ENCODE measurements at regions not wholly inside any gene's neighbourhood (a gene's known extent, or its start where the extent isn't known, plus 50 kb on each side); places are given as distances from the start of the nearest gene placed in this dataset.

DNA sequence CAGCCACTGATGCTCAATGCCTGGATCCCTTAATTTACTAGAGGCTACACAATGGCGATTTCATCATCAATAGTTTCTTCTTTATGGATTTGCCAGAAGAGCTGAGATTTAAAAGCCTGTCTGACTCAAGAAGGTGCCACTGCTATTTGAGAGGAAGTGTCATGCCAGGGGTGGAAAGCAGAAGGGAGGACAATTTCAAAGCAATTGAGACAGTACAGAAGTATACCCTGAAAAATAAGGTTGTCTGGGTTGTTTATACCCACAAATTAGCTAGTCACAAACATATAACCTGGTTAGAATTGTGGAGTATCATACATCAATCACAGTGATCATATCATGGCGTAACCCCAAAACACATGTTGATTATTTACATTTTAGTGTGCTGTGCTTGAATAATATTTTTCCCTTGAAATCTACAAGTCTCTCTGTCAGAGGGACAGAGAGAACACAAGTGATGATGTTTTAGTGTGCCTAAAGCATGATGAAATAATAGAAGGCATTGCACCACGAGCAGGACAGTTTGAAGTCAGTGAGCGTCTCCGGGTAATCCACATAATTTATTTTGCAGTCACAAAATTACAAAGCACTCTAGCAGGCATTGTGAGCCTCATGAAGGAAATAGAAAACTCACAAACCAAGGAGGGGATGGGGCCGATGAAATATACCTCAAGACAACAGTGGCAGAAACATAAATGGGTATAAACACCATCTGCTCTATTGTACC, 312.2 kb upstream of the SPRED2 start:
- no peak overlapping the region for H3K9ac ChIP-seq (ENCODE audit: insufficient read depth, low read depth, low read length)
- FAIRE-seq: no peak
- H2AFZ ChIP-seq (ENCODE audit: low read length): no peak overlapping the region
- no peaks in the 10 kb centered on the region for H3K79me2 ChIP-seq (ENCODE audit: insufficient read depth, low read length)
- H3K27me3 ChIP-seq (ENCODE audit: control insufficient read depth in 1 of 2, insufficient read depth in 2 of 2, low read length in 2 of 2): no peaks in the 10 kb centered on the region
- no peak overlapping the region for H3K27ac ChIP-seq (ENCODE audit: extremely low read length, insufficient read depth, low read length)
- no peak overlapping the region for H3K4me3 ChIP-seq (replicated peaks in 1 of 3; ENCODE audit: insufficient read depth in 1 of 3, low read depth in 2 of 3, low read length in 3 of 3)
- BruUV-seq (replicated peaks): no TSS peak
- no peaks in the 10 kb centered on the region for H4K20me1 ChIP-seq (ENCODE audit: insufficient read depth, low read length)
- TF ChIP-seq, protein P1, sequence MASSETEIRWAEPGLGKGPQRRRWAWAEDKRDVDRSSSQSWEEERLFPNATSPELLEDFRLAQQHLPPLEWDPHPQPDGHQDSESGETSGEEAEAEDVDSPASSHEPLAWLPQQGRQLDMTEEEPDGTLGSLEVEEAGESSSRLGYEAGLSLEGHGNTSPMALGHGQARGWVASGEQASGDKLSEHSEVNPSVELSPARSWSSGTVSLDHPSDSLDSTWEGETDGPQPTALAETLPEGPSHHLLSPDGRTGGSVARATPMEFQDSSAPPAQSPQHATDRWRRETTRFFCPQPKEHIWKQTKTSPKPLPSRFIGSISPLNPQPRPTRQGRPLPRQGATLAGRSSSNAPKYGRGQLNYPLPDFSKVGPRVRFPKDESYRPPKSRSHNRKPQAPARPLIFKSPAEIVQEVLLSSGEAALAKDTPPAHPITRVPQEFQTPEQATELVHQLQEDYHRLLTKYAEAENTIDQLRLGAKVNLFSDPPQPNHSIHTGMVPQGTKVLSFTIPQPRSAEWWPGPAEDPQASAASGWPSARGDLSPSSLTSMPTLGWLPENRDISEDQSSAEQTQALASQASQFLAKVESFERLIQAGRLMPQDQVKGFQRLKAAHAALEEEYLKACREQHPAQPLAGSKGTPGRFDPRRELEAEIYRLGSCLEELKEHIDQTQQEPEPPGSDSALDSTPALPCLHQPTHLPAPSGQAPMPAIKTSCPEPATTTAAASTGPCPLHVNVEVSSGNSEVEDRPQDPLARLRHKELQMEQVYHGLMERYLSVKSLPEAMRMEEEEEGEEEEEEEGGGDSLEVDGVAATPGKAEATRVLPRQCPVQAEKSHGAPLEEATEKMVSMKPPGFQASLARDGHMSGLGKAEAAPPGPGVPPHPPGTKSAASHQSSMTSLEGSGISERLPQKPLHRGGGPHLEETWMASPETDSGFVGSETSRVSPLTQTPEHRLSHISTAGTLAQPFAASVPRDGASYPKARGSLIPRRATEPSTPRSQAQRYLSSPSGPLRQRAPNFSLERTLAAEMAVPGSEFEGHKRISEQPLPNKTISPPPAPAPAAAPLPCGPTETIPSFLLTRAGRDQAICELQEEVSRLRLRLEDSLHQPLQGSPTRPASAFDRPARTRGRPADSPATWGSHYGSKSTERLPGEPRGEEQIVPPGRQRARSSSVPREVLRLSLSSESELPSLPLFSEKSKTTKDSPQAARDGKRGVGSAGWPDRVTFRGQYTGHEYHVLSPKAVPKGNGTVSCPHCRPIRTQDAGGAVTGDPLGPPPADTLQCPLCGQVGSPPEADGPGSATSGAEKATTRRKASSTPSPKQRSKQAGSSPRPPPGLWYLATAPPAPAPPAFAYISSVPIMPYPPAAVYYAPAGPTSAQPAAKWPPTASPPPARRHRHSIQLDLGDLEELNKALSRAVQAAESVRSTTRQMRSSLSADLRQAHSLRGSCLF (CRISPR knock-in tag; IDR thresholded peaks at IDR 0.05; ENCODE audit: borderline replicate concordance): no peak
- TF ChIP-seq, protein P2, sequence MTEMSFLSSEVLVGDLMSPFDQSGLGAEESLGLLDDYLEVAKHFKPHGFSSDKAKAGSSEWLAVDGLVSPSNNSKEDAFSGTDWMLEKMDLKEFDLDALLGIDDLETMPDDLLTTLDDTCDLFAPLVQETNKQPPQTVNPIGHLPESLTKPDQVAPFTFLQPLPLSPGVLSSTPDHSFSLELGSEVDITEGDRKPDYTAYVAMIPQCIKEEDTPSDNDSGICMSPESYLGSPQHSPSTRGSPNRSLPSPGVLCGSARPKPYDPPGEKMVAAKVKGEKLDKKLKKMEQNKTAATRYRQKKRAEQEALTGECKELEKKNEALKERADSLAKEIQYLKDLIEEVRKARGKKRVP (CRISPR knock-in tag; IDR thresholded peaks at IDR 0.05): peak in 1 of 2 experiments; percentile 86; a peak in 2 of 4 replicates
- TF ChIP-seq FOXA1 (IDR thresholded peaks at IDR 0.05) (no peak), FOXA1 (CRISPR knock-in tag; IDR thresholded peaks at IDR 0.05) (no peak), ZNF615 (CRISPR knock-in tag; IDR thresholded peaks at IDR 0.05; ENCODE audit: borderline replicate concordance) (no peak), FOXP1 (IDR thresholded peaks at IDR 0.05) (no peak), FOXP1 (CRISPR knock-in tag; IDR thresholded peaks at IDR 0.05) (no peak), TRIM24 (CRISPR knock-in tag; IDR thresholded peaks at IDR 0.05) (no peak)
- H3K4me1 ChIP-seq (ENCODE audit: insufficient read depth, low read length): no peaks in the 10 kb centered on the region
- H3K9me3 ChIP-seq (ENCODE audit: low read length): no peaks in the 10 kb centered on the region
- ATAC-seq: no peak
- DNase-seq (ENCODE audit: low spot score): no peak
- H3K4me2 ChIP-seq (ENCODE audit: low read depth, low read length): no peak overlapping the region
- ChIA-PET POLR2A (no interaction called here), CTCF (ENCODE audit: low intra/inter-chr PET ratio, low total read pairs) (no interaction called here)
- H3K36me3 ChIP-seq (replicated peaks in 1 of 2; ENCODE audit: control insufficient read depth in 1 of 2, insufficient read depth in 2 of 2, low read length in 2 of 2): no peaks in the 10 kb centered on the region
- in situ Hi-C loops (cut with HindIII; ENCODE audit: extremely low pct_ligation_motif_present, low pct_unique_long_range_greater_than_20kb): no loop called here
- intact Hi-C loops (cut with micrococcal nuclease; ENCODE audit: unreplicated experiment): no loop called here
- WGBS (ENCODE audit: low lambda C conversion rate): 20% methylated on average over 6 of the region's 6 CpGs
